Trophoblast cell (in vitro differentiated cells and primary cell): ENCODE measurements at regions not wholly inside any gene's neighbourhood (a gene's known extent, or its start where the extent isn't known, plus 50 kb on each side); places are given as distances from the start of the nearest gene placed in this dataset.

Experiments used
- DNase-seq, 2 donors: peaks; one replicate each; pipeline ENCODE4 v3.0.0-alpha.2; 2016
- H2AFZ ChIP-seq: 2 replicates; pipeline ENCODE4 v1.6.1; 2013; ENCODE audit warnings: low read length, moderate library complexity, mild to moderate bottlenecking; ENCODE audit not compliant: insufficient read depth, poor library complexity
- H2AK5ac ChIP-seq: 2 replicates; pipeline ENCODE4 v1.6.1; 2013; ENCODE audit warnings: mild to moderate bottlenecking, low read length
- H2BK120ac ChIP-seq: 2 replicates; pipeline ENCODE4 v1.6.1; 2013; ENCODE audit warnings: low read length, mild to moderate bottlenecking, moderate library complexity; ENCODE audit not compliant: insufficient read depth, poor library complexity
- H2BK12ac ChIP-seq: 2 replicates; pipeline ENCODE4 v1.6.1; 2013; ENCODE audit warnings: mild to moderate bottlenecking, low read length, moderate library complexity
- H2BK5ac ChIP-seq: 2 replicates; pipeline ENCODE4 v1.6.1; 2013; ENCODE audit warnings: low read length, low read depth, moderate library complexity, mild to moderate bottlenecking; ENCODE audit not compliant: poor library complexity
- H3K14ac ChIP-seq: 2 replicates; pipeline ENCODE4 v1.6.1; 2013; ENCODE audit warnings: mild to moderate bottlenecking, low read length
- H3K18ac ChIP-seq: 2 replicates; pipeline ENCODE4 v1.6.1; 2013; ENCODE audit warnings: mild to moderate bottlenecking, low read length
- H3K23ac ChIP-seq: 2 replicates; pipeline ENCODE4 v1.6.1; 2013; ENCODE audit warnings: low read length
- H3K27ac ChIP-seq: 2 replicates; pipeline ENCODE4 v1.5.1; 2013; ENCODE audit warnings: low read depth, mild to moderate bottlenecking, inconsistent platforms, low read length, moderate library complexity
- H3K27me3 ChIP-seq: 2 replicates; pipeline ENCODE4 v1.6.1; 2013; ENCODE audit warnings: inconsistent platforms, mild to moderate bottlenecking, low read length, moderate library complexity; ENCODE audit not compliant: insufficient read depth
- H3K36me3 ChIP-seq, 2 experiments: 1 replicate in 1 of 2; 2 replicates in 1 of 2; pipeline ENCODE4 v1.6.1; 2013; ENCODE audit warnings: low read length in 2 of 2, mild to moderate bottlenecking in 2 of 2, moderate library complexity in 1 of 2; ENCODE audit not compliant: insufficient read depth in 2 of 2, control insufficient read depth in 1 of 2
- H3K4ac ChIP-seq: 2 replicates; pipeline ENCODE4 v1.6.1; 2013; ENCODE audit warnings: low read depth, mild to moderate bottlenecking, low read length, moderate library complexity
- H3K4me1 ChIP-seq, 2 experiments: 1 replicate in 1 of 2; 2 replicates in 1 of 2; pipeline ENCODE4 v1.6.1; 2013; ENCODE audit warnings: low read length in 2 of 2, mild to moderate bottlenecking in 2 of 2, moderate library complexity in 1 of 2; ENCODE audit not compliant: insufficient read depth in 2 of 2, control insufficient read depth in 1 of 2
- H3K4me2 ChIP-seq: 2 replicates; pipeline ENCODE4 v1.6.1; 2013; ENCODE audit warnings: inconsistent platforms, mild to moderate bottlenecking, low read length, moderate library complexity
- H3K4me3 ChIP-seq: 2 replicates; pipeline ENCODE4 v1.5.1; 2013; ENCODE audit warnings: mild to moderate bottlenecking, low read depth, low read length, inconsistent platforms
- H3K79me1 ChIP-seq: one replicate; pipeline ENCODE4 v1.6.1; 2013; ENCODE audit warnings: low read length
- H3K79me2 ChIP-seq: 2 replicates; pipeline ENCODE4 v1.6.1; 2013; ENCODE audit warnings: low read length, mild to moderate bottlenecking; ENCODE audit not compliant: control insufficient read depth, insufficient read depth, poor library complexity
- H3K9ac ChIP-seq: 2 replicates; pipeline ENCODE4 v1.6.1; 2013; ENCODE audit warnings: mild to moderate bottlenecking, low read length
- H3K9me3 ChIP-seq: 2 replicates; pipeline ENCODE4 v1.6.1; 2013; ENCODE audit warnings: low read depth, mild to moderate bottlenecking, control low read depth, inconsistent platforms, low read length; ENCODE audit not compliant: insufficient read depth
- H4K12ac ChIP-seq: 2 replicates; pipeline ENCODE4 v1.6.1; 2013; ENCODE audit warnings: low read depth, mild to moderate bottlenecking, low read length, moderate library complexity
- H4K8ac ChIP-seq: 2 replicates; pipeline ENCODE4 v1.6.1; 2013; ENCODE audit warnings: low read depth, mild to moderate bottlenecking, low read length, moderate library complexity
- H4K91ac ChIP-seq: one replicate; pipeline ENCODE4 v1.6.1; 2013; ENCODE audit warnings: low read depth, mild to moderate bottlenecking, low read length, moderate library complexity
- WGBS: extraction: QIAGEN DNeasy Blood & Tissue Kit; methylation state at CpG from one replicate; pipeline ENCODE4 v1.1.7; 2013; ENCODE audit warnings: missing lambda C conversion rate; ENCODE audit not compliant: insufficient read length, insufficient coverage; ENCODE audit errors: extremely low coverage; 5-methylcytosine and 5-hydroxymethylcytosine counted together

GRCh38 chr19:21611659-21612402, 106.4 kb downstream of the ZNF429 start:
- no peak overlapping the region for H4K12ac ChIP-seq
- no peaks in the 10 kb centered on the region for H3K36me3 ChIP-seq
- H3K9me3 ChIP-seq: peaks cover 2% of the 10 kb centered on the region
- H3K14ac ChIP-seq: no peak overlapping the region
- no peaks in the 10 kb centered on the region for H3K79me2 ChIP-seq
- H2BK5ac ChIP-seq: no peak overlapping the region
- no peak overlapping the region for H4K91ac ChIP-seq
- no peak overlapping the region for H3K9ac ChIP-seq
- H3K4me1 ChIP-seq: no peaks in the 10 kb centered on the region
- H2BK120ac ChIP-seq: no peak overlapping the region
- no peak overlapping the region for H3K4me3 ChIP-seq
- DNase-seq: no peak
- WGBS: no CpG with 5 or more reads among the region's 4 CpGs
- H3K23ac ChIP-seq: no peak overlapping the region
- no peak overlapping the region for H3K4me2 ChIP-seq
- H3K79me1 ChIP-seq: no peaks in the 10 kb centered on the region
- no peak overlapping the region for H3K4ac ChIP-seq
- H2AK5ac ChIP-seq: no peak overlapping the region
- no peak overlapping the region for H2AFZ ChIP-seq
- H4K8ac ChIP-seq: no peak overlapping the region
- no peak overlapping the region for H3K18ac ChIP-seq
- no peak overlapping the region for H2BK12ac ChIP-seq
- no peak overlapping the region for H3K27ac ChIP-seq
- no peaks in the 10 kb centered on the region for H3K27me3 ChIP-seq

GRCh38 chr19:21610787-21611186, 105.4 kb downstream of the ZNF429 start:
- Histone ChIP-seq H3K14ac (no peak overlapping the region), H3K4me2 (no peak overlapping the region), H3K23ac (no peak overlapping the region), H2AFZ (no peak overlapping the region), H3K79me2 (no peaks in the 10 kb centered on the region), H3K4me3 (no peak overlapping the region), H3K27ac (no peak overlapping the region), H3K79me1 (no peaks in the 10 kb centered on the region), H2BK5ac (no peak overlapping the region), H2BK120ac (no peak overlapping the region), H3K18ac (no peak overlapping the region), H3K4me1 (no peaks in the 10 kb centered on the region), H4K8ac (no peak overlapping the region), H4K12ac (no peak overlapping the region), H3K4ac (no peak overlapping the region), H4K91ac (no peak overlapping the region), H3K27me3 (no peaks in the 10 kb centered on the region), H3K36me3 (no peaks in the 10 kb centered on the region), H2AK5ac (no peak overlapping the region), H3K9me3 (peaks cover 2% of the 10 kb centered on the region), H3K9ac (no peak overlapping the region), H2BK12ac (no peak overlapping the region)
- no CpG with 5 or more reads among the region's 1 CpG for WGBS
- DNase-seq: no peak

- H3K4ac ChIP-seq: no peak overlapping the region
- no peak overlapping the region for H3K23ac ChIP-seq
- H2AK5ac ChIP-seq: no peak overlapping the region
- H4K12ac ChIP-seq: no peak overlapping the region
- no peak overlapping the region for H3K4me2 ChIP-seq
- no peak overlapping the region for H3K27ac ChIP-seq
- no peak overlapping the region for H2BK12ac ChIP-seq
- WGBS: no CpG with 5 or more reads among the region's 3 CpGs
- H3K9ac ChIP-seq: no peak overlapping the region
- DNase-seq: no peak
- no peaks in the 10 kb centered on the region for H3K27me3 ChIP-seq
- no peak overlapping the region for H2AFZ ChIP-seq
- H3K36me3 ChIP-seq: no peaks in the 10 kb centered on the region
- H2BK5ac ChIP-seq: no peak overlapping the region
- H3K18ac ChIP-seq: no peak overlapping the region
- no peak overlapping the region for H2BK120ac ChIP-seq
- no peak overlapping the region for H4K8ac ChIP-seq
- H4K91ac ChIP-seq: no peak overlapping the region
- no peak overlapping the region for H3K14ac ChIP-seq
- H3K4me3 ChIP-seq: no peak overlapping the region
- peaks cover 0 to under 1% of the 10 kb centered on the region in 2 experiments for H3K4me1 ChIP-seq
- no peaks in the 10 kb centered on the region for H3K79me1 ChIP-seq
- peaks cover 2% of the 10 kb centered on the region for H3K9me3 ChIP-seq
- H3K79me2 ChIP-seq: no peaks in the 10 kb centered on the region
Observed at GRCh38 chr19:21610341-21610740, 104.9 kb downstream of the ZNF429 start.

- Histone ChIP-seq H2BK12ac (no peak overlapping the region), H3K9ac (no peak overlapping the region), H4K8ac (no peak overlapping the region), H2AFZ (no peak overlapping the region), H2BK5ac (no peak overlapping the region), H2AK5ac (no peak overlapping the region), H3K79me1 (no peaks in the 10 kb centered on the region), H3K27me3 (no peaks in the 10 kb centered on the region), H3K4me1 (peaks cover 8 to 11% of the 10 kb centered on the region in 2 experiments), H3K4me3 (no peak overlapping the region), H3K9me3 (no peaks in the 10 kb centered on the region), H3K79me2 (no peaks in the 10 kb centered on the region), H3K4ac (no peak overlapping the region), H3K14ac (no peak overlapping the region), H3K4me2 (no peak overlapping the region), H4K91ac (no peak overlapping the region), H4K12ac (no peak overlapping the region), H2BK120ac (no peak overlapping the region), H3K36me3 (no peaks in the 10 kb centered on the region), H3K18ac (no peak overlapping the region), H3K23ac (no peak overlapping the region), H3K27ac (no peak overlapping the region)
- no peak for DNase-seq
- no CpG with 5 or more reads among the region's 2 CpGs for WGBS
Observed at GRCh38 chr19:21608571-21608970, 103.2 kb downstream of the ZNF429 start.
